Muscle of leg (tissue), 3 donors: ENCODE measurements at regions not wholly inside any gene's neighbourhood (a gene's known extent, or its start where the extent isn't known, plus 50 kb on each side); places are given as distances from the start of the nearest gene placed in this dataset.

Source experiments
- DNase-seq: peaks from one replicate; pipeline ENCODE4 v3.0.0; 2013
- H3K27ac ChIP-seq: one replicate; pipeline ENCODE4 v1.5.1; 2013; ENCODE audit warnings: mild to moderate bottlenecking, low read length, control low read depth
- H3K27me3 ChIP-seq: one replicate; pipeline ENCODE4 v1.6.1; 2013; ENCODE audit warnings: low read length; ENCODE audit not compliant: control insufficient read depth, insufficient read depth
- H3K36me3 ChIP-seq: one replicate; pipeline ENCODE4 v1.6.1; 2013; ENCODE audit warnings: low read length; ENCODE audit not compliant: control insufficient read depth, insufficient read depth
- H3K4me1 ChIP-seq: one replicate; pipeline ENCODE4 v1.6.1; 2013; ENCODE audit warnings: low read length; ENCODE audit not compliant: control insufficient read depth, insufficient read depth
- H3K4me3 ChIP-seq: one replicate; pipeline ENCODE4 v1.5.1; 2013; ENCODE audit warnings: low read length, control low read depth
- H3K9me3 ChIP-seq: replicated peaks from 2 replicates; pipeline ENCODE4 v1.6.1; 2013; ENCODE audit warnings: low read depth, low read length; ENCODE audit not compliant: control insufficient read depth
- WGBS: methylation state at CpG from one replicate; pipeline ENCODE4 v1.1.5; 2013; ENCODE audit warnings: missing lambda C conversion rate; ENCODE audit not compliant: insufficient coverage; 5-methylcytosine and 5-hydroxymethylcytosine counted together

DNA sequence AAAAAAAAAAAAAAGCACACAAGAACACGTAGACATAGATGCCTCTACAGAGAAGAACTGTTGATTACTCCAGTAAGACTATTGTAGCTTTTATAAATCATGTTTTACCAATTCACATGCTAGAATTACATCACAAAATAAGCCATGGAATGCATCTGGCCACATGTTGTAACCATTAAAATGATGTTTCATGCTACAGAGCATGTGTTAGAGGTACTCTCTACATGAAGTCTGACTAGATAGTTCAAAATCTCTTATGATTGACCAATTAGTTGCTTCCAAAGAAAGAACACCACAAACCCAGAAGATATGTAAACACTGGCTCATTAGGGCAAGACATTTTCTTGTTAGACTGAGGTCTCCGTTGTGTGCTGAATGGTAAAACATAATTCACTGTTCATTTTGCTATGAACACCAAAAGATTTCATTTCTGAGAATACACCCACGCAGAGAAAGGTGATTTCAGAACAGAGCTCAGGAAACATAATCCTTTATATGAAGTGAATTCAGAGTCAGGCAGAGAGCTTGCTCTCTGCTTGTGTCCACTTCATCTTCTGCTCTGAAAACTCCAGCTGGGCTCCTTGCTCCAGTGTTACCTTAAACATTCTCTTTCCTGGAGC is 411.4 kb upstream of the SOX9 start:
- no peaks in the 10 kb centered on the region for H3K27me3 ChIP-seq
- H3K4me1 ChIP-seq = no peaks in the 10 kb centered on the region
- peak; percentile 4 for DNase-seq
- H3K36me3 ChIP-seq = no peaks in the 10 kb centered on the region
- no peaks in the 10 kb centered on the region for H3K9me3 ChIP-seq
- WGBS = no CpG with 5 or more reads among the region's 3 CpGs
- H3K27ac ChIP-seq = no peak overlapping the region
- no peak overlapping the region for H3K4me3 ChIP-seq

DNA sequence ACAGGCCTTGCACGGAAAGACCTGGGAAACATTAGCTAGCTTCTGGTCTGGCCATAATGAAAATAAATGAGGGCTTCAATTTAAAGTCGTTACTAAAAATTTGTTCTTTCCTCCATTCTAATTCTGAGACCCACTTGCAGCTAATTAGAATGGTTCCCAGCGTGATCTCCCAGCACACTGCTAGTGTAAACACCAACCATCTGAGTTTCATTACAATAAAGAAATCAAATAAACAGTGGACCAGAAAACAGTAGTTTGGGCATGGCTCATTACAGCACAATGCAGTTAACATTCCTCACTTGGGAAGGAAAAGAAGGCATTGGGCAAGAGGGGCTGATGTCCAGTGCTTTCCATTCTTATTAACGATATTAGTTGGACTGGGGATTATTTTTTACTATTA is 410.9 kb upstream of the SOX9 start:
- no peaks in the 10 kb centered on the region for H3K9me3 ChIP-seq

DNA sequence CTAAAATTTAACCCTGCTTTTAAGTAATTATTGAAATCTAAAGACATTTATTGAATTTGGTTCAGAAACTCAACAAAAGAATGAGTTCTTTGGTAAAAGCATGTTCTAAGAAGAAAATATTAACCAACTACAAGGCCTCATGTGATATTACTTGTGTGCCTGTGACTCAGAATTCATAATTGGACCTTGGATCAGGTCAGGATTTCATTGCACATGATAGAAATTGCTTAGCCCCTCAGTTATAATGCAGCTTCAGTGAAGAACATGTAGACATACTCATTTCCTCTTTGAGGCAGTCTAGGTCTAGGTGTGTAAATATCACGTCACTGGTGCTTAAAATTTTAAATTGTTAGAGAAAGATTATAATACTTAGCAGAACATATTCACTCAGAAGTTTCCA is 410.0 kb upstream of the SOX9 start:
- Histone ChIP-seq H3K27me3 (no peaks in the 10 kb centered on the region), H3K4me3 (no peak overlapping the region), H3K36me3 (no peaks in the 10 kb centered on the region), H3K4me1 (no peaks in the 10 kb centered on the region), H3K27ac (no peak overlapping the region), H3K9me3 (no peaks in the 10 kb centered on the region)
- DNase-seq = no peak
- no CpG with 5 or more reads among the region's 1 CpG for WGBS

More for the DNA sequence above, 410.9 kb upstream of the SOX9 start:
- DNase-seq = no peak
- H3K36me3 ChIP-seq = no peaks in the 10 kb centered on the region
- no peak overlapping the region for H3K27ac ChIP-seq
- no CpG with 5 or more reads among the region's 4 CpGs for WGBS
- H3K4me1 ChIP-seq = no peaks in the 10 kb centered on the region
- no peak overlapping the region for H3K4me3 ChIP-seq
- H3K27me3 ChIP-seq = no peaks in the 10 kb centered on the region

DNA sequence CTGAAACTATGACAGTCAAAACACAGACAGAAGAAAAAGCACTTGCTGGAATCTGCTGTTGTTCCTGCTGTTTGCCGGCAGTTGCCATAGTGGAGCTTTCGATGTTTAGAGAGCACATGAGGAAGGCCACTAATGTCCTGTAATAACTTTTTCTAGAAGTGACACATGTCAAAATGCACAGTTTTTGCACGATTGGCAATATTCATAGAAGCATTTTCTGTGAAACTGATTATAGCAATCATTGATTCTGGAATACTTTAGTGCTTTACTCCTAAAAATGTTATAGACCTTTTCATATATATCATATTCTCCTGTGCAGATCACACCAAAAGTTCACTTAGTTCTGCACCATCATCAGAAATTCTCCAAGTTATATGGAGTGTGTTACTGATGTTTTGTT is 407.0 kb upstream of the SOX9 start:
- 45% methylated on average over 2 of the region's 3 CpGs for whole genome bisulfite sequencing
- no peak overlapping the region for H3K4me3 ChIP-seq

DNA sequence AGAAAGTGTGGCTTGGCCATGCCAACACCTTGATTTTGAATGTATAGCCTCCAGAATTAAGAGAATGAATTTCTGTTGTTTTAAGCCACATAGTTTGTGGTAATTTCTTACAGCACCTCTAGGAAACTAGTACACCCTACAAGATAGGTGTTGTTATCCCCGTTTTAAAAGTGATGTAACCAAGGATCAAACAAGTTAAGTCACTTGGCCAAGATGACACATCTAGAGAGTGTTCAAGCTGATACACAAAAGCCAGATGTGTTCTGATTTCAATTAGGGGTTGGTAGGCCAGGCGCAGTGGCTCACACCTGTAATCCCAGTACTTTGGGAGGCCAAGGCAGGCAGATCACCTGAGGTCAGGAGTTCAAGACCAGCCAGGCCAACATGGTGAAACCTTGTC is 396.5 kb upstream of the SOX9 start:
- H3K27me3 ChIP-seq = no peaks in the 10 kb centered on the region
- no peak overlapping the region for H3K27ac ChIP-seq
- 73% methylated on average over 1 of the region's 2 CpGs for WGBS

More for the DNA sequence above, 407.0 kb upstream of the SOX9 start:
- H3K27ac ChIP-seq = no peak overlapping the region
- no peaks in the 10 kb centered on the region for H3K36me3 ChIP-seq
- DNase-seq = no peak
- no peaks in the 10 kb centered on the region for H3K4me1 ChIP-seq
- no peaks in the 10 kb centered on the region for H3K9me3 ChIP-seq
- H3K27me3 ChIP-seq = no peaks in the 10 kb centered on the region

DNA sequence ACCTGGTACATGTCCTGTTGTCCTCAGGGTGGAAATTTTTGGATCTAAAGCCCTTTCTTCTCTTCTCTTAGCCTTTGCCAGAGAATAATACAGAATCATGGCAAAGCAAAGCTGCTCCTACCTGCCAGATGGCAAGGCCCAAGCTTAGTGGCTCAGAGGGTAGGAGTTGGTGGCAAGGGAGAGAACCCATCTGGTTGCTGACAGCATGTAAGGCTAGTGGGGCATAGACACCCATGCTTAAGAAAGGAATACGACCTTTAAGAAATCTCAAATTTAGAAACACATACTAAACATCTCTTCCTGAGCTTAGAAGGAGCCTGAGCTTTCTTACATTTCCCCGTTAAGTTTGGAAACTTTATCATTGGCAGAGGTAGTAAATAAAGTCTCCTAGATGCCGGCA is 395.0 kb upstream of the SOX9 start:
- H3K36me3 ChIP-seq = no peaks in the 10 kb centered on the region
- no peaks in the 10 kb centered on the region for H3K9me3 ChIP-seq
- no peaks in the 10 kb centered on the region for H3K27me3 ChIP-seq
- H3K4me1 ChIP-seq = no peaks in the 10 kb centered on the region
- no peak overlapping the region for H3K27ac ChIP-seq
- H3K4me3 ChIP-seq = no peak overlapping the region
- WGBS = no CpG with 5 or more reads among the region's 3 CpGs
- no peak for DNase-seq

More for the DNA sequence above, 396.5 kb upstream of the SOX9 start:
- H3K4me1 ChIP-seq = no peaks in the 10 kb centered on the region
- H3K36me3 ChIP-seq = no peaks in the 10 kb centered on the region
- no peaks in the 10 kb centered on the region for H3K9me3 ChIP-seq
- H3K4me3 ChIP-seq = no peak overlapping the region
- DNase-seq = no peak

DNA sequence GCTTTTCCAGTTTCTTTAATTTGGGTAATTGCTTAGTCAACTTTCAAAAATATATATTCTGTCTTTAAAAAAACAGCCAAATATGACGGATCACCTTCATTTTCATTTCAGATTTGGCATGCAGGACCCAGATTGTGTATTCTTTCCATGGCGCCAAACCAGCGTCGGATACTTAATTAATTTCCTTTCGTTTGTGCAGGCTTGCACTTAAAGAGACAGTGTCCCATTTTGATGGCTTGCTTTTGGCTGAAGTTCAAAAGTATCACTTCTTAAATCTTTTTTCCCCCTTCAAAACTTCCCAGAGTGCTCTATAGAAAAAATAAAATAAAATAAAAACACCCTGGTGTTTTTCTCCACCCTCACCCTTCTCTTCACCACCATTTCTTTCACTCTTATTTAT is 394.5 kb upstream of the SOX9 start:
- no peaks in the 10 kb centered on the region for H3K4me1 ChIP-seq
- H3K4me3 ChIP-seq = no peak overlapping the region
- H3K27me3 ChIP-seq = no peaks in the 10 kb centered on the region
- H3K9me3 ChIP-seq = no peaks in the 10 kb centered on the region
- no peaks in the 10 kb centered on the region for H3K36me3 ChIP-seq
- WGBS = 33% methylated on average over 1 of the region's 5 CpGs
- H3K27ac ChIP-seq = no peak overlapping the region
- DNase-seq = peak; percentile 18

DNA sequence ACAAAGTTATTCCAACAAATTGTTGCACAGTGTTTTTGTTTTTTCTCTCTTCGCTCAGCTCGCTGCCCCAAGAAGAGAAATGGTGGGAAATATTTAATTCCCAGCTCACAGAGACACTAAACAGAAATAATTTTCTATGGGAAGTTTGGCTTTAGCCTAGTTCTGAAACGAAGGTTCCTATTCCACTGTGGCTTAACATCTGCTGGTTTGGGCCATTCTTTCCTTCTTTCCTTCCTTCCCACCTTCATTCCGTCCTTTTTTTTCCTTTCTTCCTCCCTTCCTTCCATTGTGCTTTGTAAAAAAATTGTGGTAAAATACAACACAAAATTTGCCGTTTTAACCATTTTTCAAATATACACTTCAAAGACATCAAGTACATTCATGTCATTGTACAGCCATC is 393.5 kb upstream of the SOX9 start:
- WGBS = 100% methylated on average over 1 of the region's 5 CpGs

DNA sequence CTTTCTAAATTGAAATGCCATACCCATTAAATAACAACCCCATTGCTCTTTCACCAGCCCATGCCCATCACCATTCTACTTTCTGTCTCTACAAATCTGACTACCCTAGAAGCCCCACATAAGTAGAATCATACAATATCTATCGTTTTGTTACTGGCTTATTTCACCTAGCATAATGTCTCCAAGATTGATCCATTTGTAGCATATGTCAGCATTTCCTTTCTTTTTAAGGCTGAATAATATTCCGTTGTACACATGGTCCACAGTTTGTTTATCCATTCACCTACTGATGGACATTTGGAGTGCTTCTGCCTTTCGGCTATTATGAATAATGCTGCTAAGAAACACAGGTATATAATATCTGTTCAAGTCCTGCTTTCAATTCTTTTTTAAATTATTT is 393.1 kb upstream of the SOX9 start:
- no peaks in the 10 kb centered on the region for H3K4me1 ChIP-seq
- WGBS = 100% methylated on average over 1 of the region's 3 CpGs
- no peaks in the 10 kb centered on the region for H3K9me3 ChIP-seq
- no peaks in the 10 kb centered on the region for H3K27me3 ChIP-seq
- no peaks in the 10 kb centered on the region for H3K36me3 ChIP-seq
- H3K4me3 ChIP-seq = no peak overlapping the region
- no peak for DNase-seq
- H3K27ac ChIP-seq = no peak overlapping the region

More for the DNA sequence above, 393.5 kb upstream of the SOX9 start:
- no peak overlapping the region for H3K27ac ChIP-seq
- H3K4me3 ChIP-seq = no peak overlapping the region
- no peak for DNase-seq
- no peaks in the 10 kb centered on the region for H3K36me3 ChIP-seq
- H3K27me3 ChIP-seq = no peaks in the 10 kb centered on the region
- no peaks in the 10 kb centered on the region for H3K9me3 ChIP-seq
- H3K4me1 ChIP-seq = no peaks in the 10 kb centered on the region

DNA sequence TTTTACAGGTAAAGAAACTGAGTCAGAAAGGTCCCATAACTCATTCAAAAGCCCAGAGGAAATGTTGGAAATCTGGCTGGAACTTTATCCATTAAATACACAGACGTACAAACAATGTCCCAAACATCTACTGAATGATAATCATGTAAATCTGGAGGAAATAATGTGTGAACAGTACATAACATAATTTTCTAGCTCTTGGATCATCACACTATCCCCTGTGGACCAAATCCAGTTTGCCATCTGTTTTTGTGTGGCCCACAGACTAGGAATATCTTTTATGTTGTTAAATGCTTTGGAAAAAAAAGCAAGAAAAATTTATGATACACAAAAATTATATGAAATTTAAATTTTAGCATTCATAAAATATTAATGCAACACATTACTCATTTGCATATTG is 389.9 kb upstream of the SOX9 start:
- WGBS = no CpG with 5 or more reads among the region's 1 CpG
- H3K9me3 ChIP-seq = no peaks in the 10 kb centered on the region
- no peak overlapping the region for H3K4me3 ChIP-seq
- H3K36me3 ChIP-seq = no peaks in the 10 kb centered on the region
- no peak overlapping the region for H3K27ac ChIP-seq
- peak; percentile 5 for DNase-seq
- H3K4me1 ChIP-seq = no peaks in the 10 kb centered on the region
- H3K27me3 ChIP-seq = no peaks in the 10 kb centered on the region

DNA sequence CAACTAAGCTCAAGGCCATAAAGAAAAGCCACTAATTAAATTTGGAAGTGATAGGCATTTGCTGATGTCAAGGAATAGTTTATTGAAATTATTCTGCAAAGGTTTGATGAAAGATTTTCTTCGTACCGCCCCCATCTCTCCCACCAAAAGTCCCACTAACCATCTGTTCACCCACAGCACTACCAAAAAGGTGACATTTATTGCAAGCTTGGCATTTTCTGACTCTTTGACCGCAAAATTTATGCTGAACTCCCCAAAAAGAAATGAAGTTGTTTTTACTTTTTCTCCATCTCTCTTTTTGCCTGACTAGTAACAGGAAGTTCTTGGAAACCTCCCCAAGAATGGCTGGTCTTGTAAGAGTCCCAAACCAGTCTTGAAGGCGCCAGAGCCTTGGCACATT is 384.9 kb upstream of the SOX9 start:
- H3K36me3 ChIP-seq = no peaks in the 10 kb centered on the region
- DNase-seq = no peak
- H3K4me3 ChIP-seq = no peak overlapping the region
- H3K9me3 ChIP-seq = no peaks in the 10 kb centered on the region
- no CpG with 5 or more reads among the region's 4 CpGs for WGBS
- H3K27me3 ChIP-seq = no peaks in the 10 kb centered on the region
- H3K27ac ChIP-seq = no peak overlapping the region
- H3K4me1 ChIP-seq = no peaks in the 10 kb centered on the region
